ENCODE measurements at regions not wholly inside any gene's neighbourhood (a gene's known extent, or its start where the extent isn't known, plus 50 kb on each side); places are given as distances from the start of the nearest gene placed in this dataset.
"Not testable (repeated sequence)": the region's sequence is repeated elsewhere in the genome, so short reads cannot be mapped to it uniquely, and the experiment has no call there.

DNA sequence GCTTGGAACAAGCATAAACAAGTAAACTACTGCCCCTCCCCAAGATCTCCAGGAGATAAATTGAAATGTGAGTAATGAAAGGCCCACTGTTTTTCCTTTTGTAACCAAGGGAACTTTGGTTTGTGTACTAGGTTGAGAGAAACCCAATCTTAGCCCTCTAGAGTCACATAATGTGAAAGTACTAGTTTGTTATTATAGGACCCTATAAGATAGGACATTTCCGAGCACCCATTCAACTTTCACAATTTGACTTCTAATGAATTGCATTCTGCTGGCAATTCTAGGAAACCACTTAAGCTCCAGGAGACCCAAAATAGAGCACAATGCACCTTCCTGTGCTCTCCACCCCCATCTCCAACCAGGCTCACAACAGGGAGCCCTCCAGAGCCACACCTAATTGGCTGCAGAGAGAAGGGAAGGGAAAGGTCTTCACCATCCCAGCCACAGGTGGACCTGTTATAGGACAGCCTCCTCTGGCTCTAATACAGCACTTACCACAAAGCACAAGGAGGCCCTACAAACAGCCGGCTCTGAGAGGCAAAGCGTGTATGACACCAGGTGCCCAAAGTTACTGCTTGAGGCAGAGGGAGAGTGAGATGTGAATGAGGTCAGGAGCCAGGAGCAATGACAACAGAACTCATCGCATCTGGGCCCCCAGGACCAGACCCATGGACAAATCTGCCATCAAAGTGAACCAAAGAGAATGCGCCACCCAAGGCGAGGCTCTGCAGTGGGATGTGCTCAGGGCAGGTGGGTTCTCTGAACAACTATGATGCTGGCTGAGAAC is 163.3 kb upstream of the NTF3 start:
- TF ChIP-seq, protein P1, sequence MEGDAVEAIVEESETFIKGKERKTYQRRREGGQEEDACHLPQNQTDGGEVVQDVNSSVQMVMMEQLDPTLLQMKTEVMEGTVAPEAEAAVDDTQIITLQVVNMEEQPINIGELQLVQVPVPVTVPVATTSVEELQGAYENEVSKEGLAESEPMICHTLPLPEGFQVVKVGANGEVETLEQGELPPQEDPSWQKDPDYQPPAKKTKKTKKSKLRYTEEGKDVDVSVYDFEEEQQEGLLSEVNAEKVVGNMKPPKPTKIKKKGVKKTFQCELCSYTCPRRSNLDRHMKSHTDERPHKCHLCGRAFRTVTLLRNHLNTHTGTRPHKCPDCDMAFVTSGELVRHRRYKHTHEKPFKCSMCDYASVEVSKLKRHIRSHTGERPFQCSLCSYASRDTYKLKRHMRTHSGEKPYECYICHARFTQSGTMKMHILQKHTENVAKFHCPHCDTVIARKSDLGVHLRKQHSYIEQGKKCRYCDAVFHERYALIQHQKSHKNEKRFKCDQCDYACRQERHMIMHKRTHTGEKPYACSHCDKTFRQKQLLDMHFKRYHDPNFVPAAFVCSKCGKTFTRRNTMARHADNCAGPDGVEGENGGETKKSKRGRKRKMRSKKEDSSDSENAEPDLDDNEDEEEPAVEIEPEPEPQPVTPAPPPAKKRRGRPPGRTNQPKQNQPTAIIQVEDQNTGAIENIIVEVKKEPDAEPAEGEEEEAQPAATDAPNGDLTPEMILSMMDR (IDR thresholded peaks at IDR 0.05; ENCODE audit: borderline replicate concordance, insufficient read depth, low read depth, low read length): no peak
- no peak overlapping the region for H3K4me3 ChIP-seq (ENCODE audit: low read depth, low read length)

DNA sequence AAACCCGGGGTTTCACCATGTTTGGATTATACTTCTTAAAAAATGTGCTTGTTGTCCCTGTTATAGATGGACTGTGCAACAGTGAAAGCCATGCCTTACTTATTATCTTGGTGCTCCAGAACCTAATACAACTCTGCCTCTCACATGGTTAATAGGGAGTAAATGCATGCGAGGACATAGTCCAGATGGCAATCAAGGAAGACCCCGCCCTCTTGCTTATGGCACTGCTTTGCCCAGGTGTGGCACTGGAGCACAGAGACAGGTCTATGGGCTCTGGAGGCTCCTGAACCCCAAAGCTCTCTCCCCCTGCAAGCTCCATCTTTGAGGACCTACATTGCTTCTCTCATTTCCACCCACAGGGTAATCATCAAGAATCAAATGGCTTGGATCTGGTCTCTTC is 162.1 kb upstream of the NTF3 start:
- TF ChIP-seq, protein P1 (IDR thresholded peaks at IDR 0.05; ENCODE audit: borderline replicate concordance, insufficient read depth, low read depth, low read length): no peak
- H3K4me3 ChIP-seq (ENCODE audit: low read depth, low read length): no peak overlapping the region

DNA sequence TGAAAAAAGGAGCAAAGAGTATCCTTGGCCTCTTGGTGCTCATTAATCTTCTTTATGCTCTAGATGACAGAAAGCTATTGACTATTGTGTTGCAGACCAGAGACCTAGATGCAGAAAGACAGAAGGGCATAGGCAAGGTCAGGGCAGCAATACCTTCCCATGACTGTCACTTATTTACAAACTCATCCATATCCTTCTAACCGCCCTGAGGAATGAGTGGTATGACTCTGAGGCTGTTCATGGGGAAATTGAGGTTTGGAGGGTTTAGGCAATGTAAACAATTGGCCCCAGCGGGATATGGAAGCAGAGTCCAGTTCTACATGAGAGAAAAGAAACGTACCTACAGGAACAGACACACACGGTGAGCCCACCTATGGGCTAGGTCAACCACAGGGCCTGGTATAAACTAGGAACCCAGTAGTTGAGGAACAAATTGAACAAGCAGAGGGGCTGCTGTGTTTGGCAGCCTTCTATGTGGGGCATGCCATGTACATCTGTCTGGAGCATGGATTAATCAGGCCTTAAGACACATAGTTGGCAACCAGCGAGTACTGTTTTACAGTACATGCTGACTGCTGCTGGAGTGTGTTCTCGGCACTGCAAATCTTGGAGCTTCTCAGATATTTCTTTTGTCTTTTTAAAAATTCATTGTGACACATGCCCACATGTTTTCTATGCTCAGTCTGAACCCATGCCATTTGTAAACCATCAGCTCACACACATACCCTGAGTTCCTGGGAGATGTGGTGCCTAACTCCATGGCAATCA is 159.7 kb upstream of the NTF3 start:
- no peak overlapping the region for H3K4me3 ChIP-seq (ENCODE audit: low read depth, low read length)
- TF ChIP-seq, protein P1 (IDR thresholded peaks at IDR 0.05; ENCODE audit: borderline replicate concordance, insufficient read depth, low read depth, low read length): no peak

DNA sequence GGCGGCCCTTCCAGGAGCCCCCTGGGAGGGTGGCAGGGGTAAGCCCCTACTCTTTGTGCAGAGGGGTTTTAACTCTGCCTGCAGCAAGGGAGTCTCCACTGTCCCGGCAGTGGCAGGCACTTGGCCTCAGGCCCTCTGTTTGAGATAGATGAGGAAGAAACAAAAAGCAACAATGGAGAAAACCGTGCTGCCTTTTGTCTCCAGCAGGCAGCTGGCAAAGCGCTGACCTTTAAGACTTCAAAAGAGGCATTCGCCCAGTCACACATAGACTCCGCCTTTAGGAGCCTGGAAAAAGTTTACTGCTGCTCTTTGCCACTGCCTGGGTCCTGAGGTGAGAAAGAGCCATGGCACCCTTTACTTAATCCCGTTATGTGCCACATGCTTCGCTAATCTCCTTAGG is 158.2 kb upstream of the NTF3 start:
- TF ChIP-seq, protein P1 (IDR thresholded peaks at IDR 0.05; ENCODE audit: borderline replicate concordance, insufficient read depth, low read depth, low read length): no peak
- H3K4me3 ChIP-seq (ENCODE audit: low read depth, low read length): no peak overlapping the region

DNA sequence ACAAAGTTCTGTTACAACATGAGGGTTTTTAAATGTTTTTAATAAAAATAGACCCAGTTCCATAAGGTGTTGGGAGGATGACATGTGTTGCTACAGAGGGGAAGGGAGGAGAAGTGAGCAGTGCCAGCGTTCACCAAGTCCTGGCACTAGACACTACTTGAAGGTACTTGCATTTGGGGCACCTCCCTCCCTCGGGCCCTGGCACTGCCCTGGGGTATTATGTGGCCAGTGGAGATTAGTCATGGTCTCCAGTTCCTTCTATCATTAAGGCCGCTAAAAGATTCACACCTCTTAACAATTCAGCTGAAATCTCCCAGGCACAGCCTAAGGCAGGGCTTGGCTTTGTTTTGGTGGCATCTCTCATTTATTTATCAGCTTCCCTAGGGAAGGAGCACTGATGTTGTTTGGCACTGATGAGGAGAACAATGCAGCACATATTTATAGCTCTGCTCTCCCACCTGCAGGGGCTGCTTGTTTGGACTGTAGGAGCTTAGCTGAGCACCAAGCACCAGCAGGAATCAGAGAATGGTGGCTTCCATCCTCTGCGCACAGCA is 155.5 kb upstream of the NTF3 start:
- TF ChIP-seq, protein P1 (IDR thresholded peaks at IDR 0.05; ENCODE audit: borderline replicate concordance, insufficient read depth, low read depth, low read length): no peak
- no peak overlapping the region for H3K4me3 ChIP-seq (ENCODE audit: low read depth, low read length)

DNA sequence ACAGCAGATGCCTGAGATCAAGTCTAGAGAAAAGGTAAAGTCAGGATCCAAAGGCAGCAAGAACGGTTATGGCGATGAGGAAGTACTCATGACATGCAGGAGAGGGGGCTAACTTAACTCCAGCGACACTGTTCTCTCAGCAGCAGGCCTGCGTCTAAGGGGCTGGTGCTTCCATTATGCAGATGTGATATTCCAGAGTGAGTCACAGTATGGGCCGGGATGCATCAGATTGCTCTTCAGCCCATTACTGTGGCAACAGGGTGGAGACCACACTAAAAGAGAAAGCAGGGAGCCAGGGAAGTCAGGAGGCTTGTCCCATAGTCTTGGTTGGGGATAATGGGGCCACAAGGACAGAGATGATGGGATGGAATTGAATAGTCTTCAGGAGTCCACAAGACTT is 151.8 kb upstream of the NTF3 start:
- TF ChIP-seq, protein P1 (IDR thresholded peaks at IDR 0.05; ENCODE audit: borderline replicate concordance, insufficient read depth, low read depth, low read length): no peak
- no peak overlapping the region for H3K4me3 ChIP-seq (ENCODE audit: low read depth, low read length)

DNA sequence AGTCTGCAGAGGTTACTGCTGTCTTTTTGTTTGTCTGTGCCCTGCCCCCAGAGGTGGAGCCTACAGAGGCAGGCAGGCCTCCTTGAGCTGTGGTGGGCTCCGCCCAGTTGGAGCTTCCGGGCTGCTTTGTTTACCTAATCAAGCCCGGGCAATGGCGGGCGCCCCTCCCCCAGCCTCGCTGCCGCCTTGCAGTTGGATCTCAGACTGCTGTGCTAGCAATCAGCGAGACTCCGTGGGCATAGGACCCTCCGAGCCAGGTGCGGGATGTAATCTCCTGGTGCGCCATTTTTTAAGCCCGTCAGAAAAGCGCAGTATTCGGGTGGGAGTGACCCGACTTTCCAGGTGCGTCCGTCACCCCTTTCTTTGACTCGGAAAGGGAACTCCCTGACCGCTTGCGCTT is 141.5 kb upstream of the NTF3 start:
- not testable (repeated sequence) for H3K4me3 ChIP-seq (ENCODE audit: low read depth, low read length)

Measured in GM12875 (cell line).